Upper lobe of right lung (tissue), 1 donor: ENCODE measurements at regions not wholly inside any gene's neighbourhood (a gene's known extent, or its start where the extent isn't known, plus 50 kb on each side); places are given as distances from the start of the nearest gene placed in this dataset.
A peak's percentile ranks its signal among the peaks of the same experiment; 100 is the strongest.

ENCODE experiments used
- ATAC-seq: fragments of 200-7000 bp; cut with Tn5 transposase; one replicate; pipeline ENCODE4 v1.9.1; 2020; ENCODE audit warnings: mild to moderate bottlenecking, moderate library complexity
- DNase-seq: peaks from one replicate; pipeline ENCODE4 v3.0.0-alpha.2; 2020
- H3K27ac ChIP-seq: fragments of 200-600 bp; one replicate; pipeline ENCODE4 v1.8.0; 2022
- H3K27me3 ChIP-seq: fragments of 200-600 bp; one replicate; pipeline ENCODE4 v1.8.0; 2022; ENCODE audit warnings: mild to moderate bottlenecking
- H3K36me3 ChIP-seq: fragments of 200-600 bp; one replicate; pipeline ENCODE4 v1.8.0; 2022
- H3K4me1 ChIP-seq: fragments of 200-600 bp; one replicate; pipeline ENCODE4 v1.8.0; 2022
- H3K4me3 ChIP-seq: fragments of 200-600 bp; one replicate; pipeline ENCODE4 v1.8.0; 2022; ENCODE audit warnings: mild to moderate bottlenecking
- H3K9me3 ChIP-seq: fragments of 200-600 bp; one replicate; pipeline ENCODE4 v1.8.0; 2022
- CTCF ChIP-seq: fragments of 200-600 bp; IDR thresholded peaks from one replicate; pipeline ENCODE4 v1.8.0; 2022; ENCODE audit warnings: antibody characterized with exemption
- intact Hi-C: fragments of 100-400 bp; cut with DNase I; formaldehyde crosslinking; loops from one replicate; pipeline ENCODE4 v1.11.0; 2022
- donor health status: DM: no; HTN: yes; CAD: no; lungs with severe emphysema.

DNA sequence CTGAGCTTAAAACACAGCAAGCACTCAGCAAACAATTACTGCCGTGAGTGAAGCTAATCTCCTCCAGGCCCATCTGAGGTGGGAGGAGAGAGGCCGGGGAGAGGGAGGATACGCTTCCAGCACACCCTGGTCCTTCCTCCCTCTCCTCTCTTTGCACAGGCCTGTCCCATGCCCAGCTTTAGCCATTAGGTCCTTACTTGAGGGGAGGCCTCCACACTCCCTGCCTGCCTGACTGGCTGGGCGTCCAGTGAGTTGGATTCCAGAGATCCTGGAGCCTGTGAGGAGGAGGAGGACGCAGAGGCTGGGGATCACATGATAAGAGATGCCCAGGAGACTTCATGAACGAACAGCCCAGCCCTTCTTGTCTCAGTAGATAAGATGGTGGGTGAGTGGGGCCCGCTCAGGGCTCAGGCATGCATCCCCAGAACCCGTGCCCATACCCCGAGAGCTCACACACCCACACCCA lies 65.1 kb upstream of the NCOR2 start:
- Histone ChIP-seq H3K9me3 (no peaks in the 10 kb centered on the region), H3K27me3 (no peaks in the 10 kb centered on the region), H3K27ac (peak overlapping the region; percentile 17), H3K36me3 (no peaks in the 10 kb centered on the region), H3K4me3 (no peak overlapping the region), H3K4me1 (peaks cover 10% of the 10 kb centered on the region)
- intact Hi-C loops, result no loop called here
- ATAC-seq, result peak; percentile 77
- no peak for DNase-seq
- TF ChIP-seq CTCF, result no peak

- no peak for TF ChIP-seq CTCF
- DNase-seq (no peak), ATAC-seq (no peak)
- intact Hi-C loops, result no loop called here
- Histone ChIP-seq H3K36me3 (no peaks in the 10 kb centered on the region), H3K27ac (peak overlapping the region; percentile 17), H3K27me3 (no peaks in the 10 kb centered on the region), H3K4me1 (peaks cover 14% of the 10 kb centered on the region), H3K4me3 (no peak overlapping the region), H3K9me3 (no peaks in the 10 kb centered on the region)
These were observed 64.4 kb upstream of the NCOR2 start for GRCh38 chr12:124631681-124632256.

GRCh38 chr12:124630791-124631313 lies 63.4 kb upstream of the NCOR2 start:
- no peaks in the 10 kb centered on the region for H3K27me3 ChIP-seq
- intact Hi-C loops, result no loop called here
- no peak overlapping the region for H3K4me3 ChIP-seq
- H3K36me3 ChIP-seq, result no peaks in the 10 kb centered on the region
- H3K4me1 ChIP-seq, result peaks cover 24% of the 10 kb centered on the region
- H3K9me3 ChIP-seq, result no peaks in the 10 kb centered on the region
- TF ChIP-seq CTCF, result no peak
- H3K27ac ChIP-seq, result no peak overlapping the region
- no peak for ATAC-seq
- no peak for DNase-seq

DNA sequence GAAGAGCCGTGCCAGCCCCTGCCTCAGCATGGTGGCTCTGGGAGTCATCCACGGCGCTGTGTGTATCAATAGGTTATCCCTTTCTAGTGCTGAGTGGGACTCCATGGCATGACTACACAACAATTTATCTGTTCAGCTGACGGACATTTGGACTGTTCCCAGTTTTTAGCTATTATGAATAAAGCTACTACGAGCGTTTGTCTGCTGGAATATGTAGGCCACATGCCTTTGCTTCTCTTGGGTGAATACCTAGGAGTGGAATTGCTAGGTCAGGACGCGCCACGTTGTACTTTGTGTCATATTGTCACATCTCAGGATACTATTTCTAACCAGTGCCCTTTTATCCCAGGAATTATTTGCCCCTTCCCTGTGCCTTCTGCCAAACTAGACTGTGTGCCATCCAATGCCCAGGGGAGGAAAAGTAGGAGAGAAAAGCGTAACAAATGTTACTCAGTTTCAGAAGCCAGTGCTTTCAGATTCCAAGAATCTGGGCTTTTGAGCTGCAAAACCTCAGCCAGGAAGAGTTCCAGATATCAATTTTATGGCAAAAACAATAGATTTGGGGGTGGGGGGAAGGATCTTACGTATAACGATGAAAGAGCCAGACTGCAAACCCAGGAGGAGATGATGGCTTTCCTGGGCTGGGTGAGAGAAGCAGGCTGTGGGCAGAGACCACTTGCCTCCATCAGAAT lies 62.5 kb upstream of the NCOR2 start:
- Histone ChIP-seq H3K9me3 (no peaks in the 10 kb centered on the region), H3K27me3 (no peaks in the 10 kb centered on the region), H3K36me3 (no peaks in the 10 kb centered on the region), H3K4me3 (no peak overlapping the region), H3K27ac (no peak overlapping the region), H3K4me1 (peaks cover 30% of the 10 kb centered on the region)
- ATAC-seq (no peak), DNase-seq (no peak)
- no peak for TF ChIP-seq CTCF
- intact Hi-C loops, result no loop called here

DNA sequence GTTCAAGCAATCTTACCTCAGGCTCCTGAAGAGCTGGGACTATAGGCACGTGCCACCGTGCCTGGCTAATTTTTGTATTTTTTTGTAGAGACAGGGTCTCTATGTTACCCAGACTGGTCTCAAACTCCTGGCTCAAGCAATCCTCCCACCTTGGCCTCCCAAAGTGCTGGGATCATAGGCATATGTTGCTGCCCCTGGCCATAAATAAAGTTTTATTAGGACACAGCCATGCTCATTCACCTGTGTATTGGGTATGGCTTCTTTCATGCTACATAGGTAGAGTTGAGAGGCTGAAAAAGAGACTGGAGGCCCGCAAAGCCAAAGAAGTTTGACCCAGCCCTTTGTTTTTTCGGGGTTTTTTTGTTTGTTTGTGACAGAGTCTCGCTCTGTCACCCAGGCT lies 61.7 kb upstream of the NCOR2 start:
- Histone ChIP-seq H3K27ac (no peak overlapping the region), H3K4me1 (peaks cover 30% of the 10 kb centered on the region), H3K36me3 (no peaks in the 10 kb centered on the region), H3K4me3 (no peak overlapping the region), H3K9me3 (no peaks in the 10 kb centered on the region), H3K27me3 (no peaks in the 10 kb centered on the region)
- intact Hi-C loops, result no loop called here
- no peak for DNase-seq
- no peak for ATAC-seq
- TF ChIP-seq CTCF, result no peak
